PFSK-1 (cell line): ENCODE measurements at regions not wholly inside any gene's neighbourhood (a gene's known extent, or its start where the extent isn't known, plus 50 kb on each side); places are given as distances from the start of the nearest gene placed in this dataset.

ENCODE experiments used
- POLR2AphosphoS5 ChIP-seq: IDR thresholded peaks from 2 replicates; pipeline ENCODE4 v1.6.1; 2012; ENCODE audit warnings: low read depth, mild to moderate bottlenecking, control low read depth, low read length, moderate library complexity
- SIN3A ChIP-seq: IDR thresholded peaks from 2 replicates; pipeline ENCODE4 v1.6.1; 2012; ENCODE audit warnings: mild to moderate bottlenecking, low read length, moderate library complexity, borderline replicate concordance; ENCODE audit not compliant: insufficient read depth
- TAF1 ChIP-seq: IDR thresholded peaks from 2 replicates; pipeline ENCODE4 v1.6.1; 2012; ENCODE audit warnings: low read length, control low read depth, borderline replicate concordance; ENCODE audit not compliant: insufficient read depth

DNA sequence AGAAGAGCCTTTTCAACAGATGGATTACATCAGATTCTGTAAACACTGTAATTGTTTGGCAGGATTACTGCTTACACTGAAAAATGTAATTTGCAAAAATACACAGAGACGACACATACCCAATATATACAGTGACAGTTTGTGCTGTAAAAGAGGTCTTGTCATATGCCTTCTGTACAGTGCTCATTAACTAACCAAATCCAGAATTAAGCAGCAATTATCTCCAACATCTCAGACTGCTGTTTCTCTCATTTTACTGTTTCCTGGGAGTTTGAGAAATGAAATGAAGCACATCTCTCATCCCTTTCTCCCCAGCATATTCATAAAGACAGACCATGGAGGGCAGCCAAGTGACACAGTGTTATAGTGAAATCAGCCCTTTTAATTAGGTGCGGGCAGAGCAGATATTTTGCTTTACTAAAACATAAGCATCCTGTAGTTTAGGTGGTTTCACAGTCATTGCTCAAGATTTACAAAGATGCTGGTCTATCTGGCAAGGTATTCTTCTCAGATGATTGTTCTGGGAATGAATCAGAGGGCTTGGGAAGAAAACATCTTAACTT, 618.4 kb upstream of the USP24 start:
- TF ChIP-seq POLR2AphosphoS5 (no peak; the same call in 1 of the 2 replicates), TAF1 (no peak; the same call in 1 of the 2 replicates), SIN3A (no peak)
